Panc1 (cell line): ENCODE measurements at regions not wholly inside any gene's neighbourhood (a gene's known extent, or its start where the extent isn't known, plus 50 kb on each side); places are given as distances from the start of the nearest gene placed in this dataset.

Source experiments
- CTCF ChIP-seq: fragments of 450-650 bp; IDR thresholded peaks from 2 replicates; pipeline ENCODE4 v1.5.1; 2017; ENCODE audit warnings: mild to moderate bottlenecking
- POLR2AphosphoS5 ChIP-seq: IDR thresholded peaks from 2 replicates; pipeline ENCODE4 v1.6.1; 2012; ENCODE audit warnings: mild to moderate bottlenecking, low read depth, low read length, moderate library complexity

- TF ChIP-seq CTCF (no peak), POLR2AphosphoS5 (no peak)
These were observed 653.8 kb downstream of the ELAVL2 start for GRCh38 chr9:23172206-23172605.
